ENCODE measurements at regions not wholly inside any gene's neighbourhood (a gene's known extent, or its start where the extent isn't known, plus 50 kb on each side); places are given as distances from the start of the nearest gene placed in this dataset.

DNA sequence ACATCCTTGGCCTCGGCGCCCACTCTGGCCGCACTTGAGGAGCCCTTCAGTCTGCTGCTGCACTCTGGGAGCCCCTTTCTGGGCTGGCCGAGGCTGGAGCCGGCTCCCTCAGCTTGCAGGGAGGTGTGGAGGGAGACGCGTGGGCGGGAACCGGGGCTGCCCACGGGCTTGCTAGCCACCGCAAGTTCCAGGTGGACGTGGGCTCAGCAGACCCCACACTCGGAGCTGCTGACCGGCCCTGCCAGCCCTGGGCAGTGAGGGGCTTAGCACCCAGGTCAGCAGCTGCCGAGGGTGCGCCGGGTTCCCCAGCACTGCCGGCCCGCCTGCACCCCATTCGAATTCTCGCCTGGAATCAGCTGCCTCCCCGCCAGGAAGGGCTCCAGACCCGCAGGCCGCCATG, 1892.3 kb upstream of the PCDH7 start:
- Histone ChIP-seq H3K9me3 (peaks cover 0 to 7% of the 10 kb centered on the region in 2 donors), H3K27me3 (no peaks in the 10 kb centered on the region), H3K36me3 (no peaks in the 10 kb centered on the region), H3K27ac (no peak overlapping the region), H3K4me3 (no peak overlapping the region), H3K4me1 (no peaks in the 10 kb centered on the region)
- intact Hi-C loops (cut with DNase I; ENCODE audit: low total_unique reads), result no loop called here
- TF ChIP-seq, protein P1, sequence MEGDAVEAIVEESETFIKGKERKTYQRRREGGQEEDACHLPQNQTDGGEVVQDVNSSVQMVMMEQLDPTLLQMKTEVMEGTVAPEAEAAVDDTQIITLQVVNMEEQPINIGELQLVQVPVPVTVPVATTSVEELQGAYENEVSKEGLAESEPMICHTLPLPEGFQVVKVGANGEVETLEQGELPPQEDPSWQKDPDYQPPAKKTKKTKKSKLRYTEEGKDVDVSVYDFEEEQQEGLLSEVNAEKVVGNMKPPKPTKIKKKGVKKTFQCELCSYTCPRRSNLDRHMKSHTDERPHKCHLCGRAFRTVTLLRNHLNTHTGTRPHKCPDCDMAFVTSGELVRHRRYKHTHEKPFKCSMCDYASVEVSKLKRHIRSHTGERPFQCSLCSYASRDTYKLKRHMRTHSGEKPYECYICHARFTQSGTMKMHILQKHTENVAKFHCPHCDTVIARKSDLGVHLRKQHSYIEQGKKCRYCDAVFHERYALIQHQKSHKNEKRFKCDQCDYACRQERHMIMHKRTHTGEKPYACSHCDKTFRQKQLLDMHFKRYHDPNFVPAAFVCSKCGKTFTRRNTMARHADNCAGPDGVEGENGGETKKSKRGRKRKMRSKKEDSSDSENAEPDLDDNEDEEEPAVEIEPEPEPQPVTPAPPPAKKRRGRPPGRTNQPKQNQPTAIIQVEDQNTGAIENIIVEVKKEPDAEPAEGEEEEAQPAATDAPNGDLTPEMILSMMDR (IDR thresholded peaks at IDR 0.05), result no peak
- TF ChIP-seq POLR2AphosphoS5 (IDR thresholded peaks at IDR 0.05), result no peak
- no peak for TF ChIP-seq POLR2A (IDR thresholded peaks at IDR 0.05)
- DNase-seq (ENCODE audit: low spot score in 2 of 2), result no peak

DNA sequence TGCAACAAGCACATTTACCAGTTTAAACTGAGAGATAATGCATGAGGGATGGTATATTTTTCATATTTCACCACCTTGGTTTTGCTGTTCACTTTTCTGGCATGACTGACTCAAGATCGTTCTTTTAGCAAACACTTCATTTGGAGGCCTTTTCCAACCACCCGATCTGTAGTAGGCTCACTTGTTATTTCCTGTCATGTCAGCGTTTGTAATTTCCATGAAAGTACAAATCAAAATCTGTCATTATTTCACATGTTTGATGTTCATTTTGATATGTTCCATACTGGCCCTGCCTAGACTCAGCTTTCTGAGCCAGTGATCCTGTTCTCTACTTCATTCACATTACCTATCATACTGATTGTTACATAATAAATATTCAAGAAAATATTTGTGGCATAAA, 1888.3 kb upstream of the PCDH7 start:
- Histone ChIP-seq H3K4me1 (no peaks in the 10 kb centered on the region), H3K27me3 (no peaks in the 10 kb centered on the region), H3K27ac (no peak overlapping the region), H3K9me3 (peaks cover 0 to 7% of the 10 kb centered on the region in 2 donors), H3K36me3 (no peaks in the 10 kb centered on the region), H3K4me3 (no peak overlapping the region)
- intact Hi-C loops (cut with DNase I; ENCODE audit: low total_unique reads), result loop anchor here (1.0 kb wide), 1 partner anchor 12 kb away; no protein-coding TSS in a partner anchor
- no peak for DNase-seq (ENCODE audit: low spot score in 2 of 2)
- TF ChIP-seq POLR2A (IDR thresholded peaks at IDR 0.05), result no peak
- TF ChIP-seq, protein P1 (IDR thresholded peaks at IDR 0.05), result no peak
- no peak for TF ChIP-seq POLR2AphosphoS5 (IDR thresholded peaks at IDR 0.05)

DNA sequence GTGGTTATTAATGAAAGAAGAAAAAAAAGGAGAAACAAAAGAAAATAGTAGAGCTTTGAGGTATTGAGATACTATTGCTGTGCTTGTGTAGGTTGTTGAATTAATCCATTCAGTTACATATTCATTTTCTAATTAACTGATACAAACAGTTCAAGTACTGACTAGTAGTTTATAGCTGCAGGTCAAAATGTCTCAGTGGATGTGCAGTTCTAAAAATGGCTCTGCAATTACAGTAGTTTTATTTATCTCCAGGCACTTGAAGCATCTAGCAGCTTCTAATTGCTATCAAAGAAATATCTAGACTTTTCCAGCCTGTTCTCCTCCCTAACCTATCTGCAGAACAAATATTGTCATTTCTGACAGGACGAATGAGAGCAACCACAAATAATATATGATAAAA, 1887.7 kb upstream of the PCDH7 start:
- Histone ChIP-seq H3K4me3 (no peak overlapping the region), H3K27ac (no peak overlapping the region), H3K4me1 (no peaks in the 10 kb centered on the region), H3K36me3 (no peaks in the 10 kb centered on the region), H3K9me3 (peaks cover 0 to 7% of the 10 kb centered on the region in 2 donors), H3K27me3 (no peaks in the 10 kb centered on the region)
- intact Hi-C loops (cut with DNase I; ENCODE audit: low total_unique reads), result loop anchor here (1.0 kb wide), 1 partner anchor 12 kb away; no protein-coding TSS in a partner anchor
- TF ChIP-seq POLR2A (IDR thresholded peaks at IDR 0.05) (no peak), POLR2AphosphoS5 (IDR thresholded peaks at IDR 0.05) (no peak)
- TF ChIP-seq, protein P1 (IDR thresholded peaks at IDR 0.05), result no peak
- no peak for DNase-seq (ENCODE audit: low spot score in 2 of 2)

DNA sequence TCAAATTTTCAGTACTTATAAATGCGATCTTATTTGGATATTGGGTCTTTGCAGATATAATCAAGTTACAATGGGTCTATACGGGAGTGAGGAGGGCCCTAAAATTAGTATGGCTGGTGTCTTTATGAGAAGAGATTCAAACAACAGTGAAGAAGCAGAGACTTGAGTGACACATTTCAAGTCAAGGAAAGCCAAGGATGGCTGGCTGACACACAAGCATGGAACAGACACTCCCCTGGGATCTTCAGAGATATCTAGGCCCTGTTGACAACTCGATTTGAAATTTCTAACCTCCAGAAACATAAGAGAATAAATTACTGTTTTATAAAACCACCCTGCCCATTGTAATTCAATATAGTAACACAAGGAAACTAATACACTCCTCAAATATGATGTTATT, 1886.0 kb upstream of the PCDH7 start:
- Histone ChIP-seq H3K9me3 (no peaks in the 10 kb centered on the region), H3K36me3 (no peaks in the 10 kb centered on the region), H3K4me1 (no peaks in the 10 kb centered on the region), H3K27ac (no peak overlapping the region), H3K4me3 (no peak overlapping the region), H3K27me3 (no peaks in the 10 kb centered on the region)
- TF ChIP-seq POLR2AphosphoS5 (IDR thresholded peaks at IDR 0.05), result no peak
- TF ChIP-seq POLR2A (IDR thresholded peaks at IDR 0.05), result no peak
- TF ChIP-seq, protein P1 (IDR thresholded peaks at IDR 0.05), result no peak
- intact Hi-C loops (cut with DNase I; ENCODE audit: low total_unique reads), result no loop called here
- no peak for DNase-seq (ENCODE audit: low spot score in 2 of 2)

DNA sequence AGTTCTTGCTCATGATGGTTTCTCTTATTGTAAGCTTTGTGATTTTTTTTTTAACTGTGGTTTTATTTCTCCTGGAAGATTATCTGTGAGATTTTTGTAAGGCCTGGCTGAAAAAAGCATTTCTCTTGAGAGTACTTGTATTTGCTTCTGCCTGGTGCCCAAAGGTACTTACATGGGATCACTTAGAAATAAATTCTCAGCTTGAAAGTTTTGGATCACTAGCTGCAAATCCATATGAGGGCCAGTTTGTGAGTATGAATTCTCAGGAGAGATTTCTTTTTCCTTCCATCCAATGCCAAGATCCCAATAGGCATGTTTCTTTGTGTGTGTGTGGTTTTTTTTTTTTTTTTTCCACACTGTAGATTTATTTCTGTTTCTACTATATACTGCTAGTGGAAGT, 1884.7 kb upstream of the PCDH7 start:
- Histone ChIP-seq H3K27ac (no peak overlapping the region), H3K9me3 (no peaks in the 10 kb centered on the region), H3K4me1 (no peaks in the 10 kb centered on the region), H3K36me3 (no peaks in the 10 kb centered on the region), H3K27me3 (no peaks in the 10 kb centered on the region), H3K4me3 (no peak overlapping the region)
- intact Hi-C loops (cut with DNase I; ENCODE audit: low total_unique reads), result no loop called here
- DNase-seq (ENCODE audit: low spot score in 2 of 2), result no peak
- TF ChIP-seq POLR2AphosphoS5 (IDR thresholded peaks at IDR 0.05), result no peak
- TF ChIP-seq, protein P1 (IDR thresholded peaks at IDR 0.05), result no peak
- TF ChIP-seq POLR2A (IDR thresholded peaks at IDR 0.05), result no peak
